Gastrocnemius medialis (tissue), 4 donors: ENCODE measurements at regions not wholly inside any gene's neighbourhood (a gene's known extent, or its start where the extent isn't known, plus 50 kb on each side); places are given as distances from the start of the nearest gene placed in this dataset.

ENCODE experiments used
- ATAC-seq, 2 donors: fragments of 150-250 bp; one replicate each; pipeline ENCODE4 v1.9.1; 2016
- DNase-seq, 2 donors: peaks; one replicate each; pipeline ENCODE4 v3.0.0-alpha.2; 2019
- H3K27ac ChIP-seq, 4 donors: fragments of 200-600 bp; sonication (generic); 1 replicate in 1 of 4; 2 replicates in 3 of 4; pipeline ENCODE4 v1.5.1; 2016 to 2018; ENCODE audit warnings: mild to moderate bottlenecking in 2 of 4, moderate library complexity in 1 of 4
- H3K27me3 ChIP-seq, 3 donors: fragments of 200-600 bp; sonication (generic) in 2 of 3; 1 replicate in 1 of 3; 2 replicates in 2 of 3; pipeline versions ENCODE4 v1.5.1 to v1.6.0; 2016 to 2019; ENCODE audit warnings: mild to moderate bottlenecking in 1 of 3, moderate library complexity in 1 of 3
- H3K36me3 ChIP-seq, 2 donors: fragments of 200-600 bp; sonication (generic) in 1 of 2; one replicate each; pipeline ENCODE4 v1.5.1; 2017 to 2018
- H3K4me1 ChIP-seq, 2 donors: fragments of 200-600 bp; sonication (generic) in 1 of 2; one replicate each; pipeline ENCODE4 v1.5.1; 2016 to 2017; ENCODE audit warnings: mild to moderate bottlenecking in 2 of 2
- H3K4me3 ChIP-seq, 4 donors: fragments of 200-600 bp; sonication (generic) in 3 of 4; 1 replicate in 1 of 4; 2 replicates in 3 of 4; pipeline ENCODE4 v1.5.1; 2016 to 2019; ENCODE audit warnings: mild to moderate bottlenecking in 2 of 4
- H3K9me3 ChIP-seq, 3 donors: fragments of 200-600 bp; sonication (generic) in 2 of 3; 1 replicate in 1 of 3; 2 replicates in 2 of 3; pipeline ENCODE4 v1.5.1; 2016 to 2019
- POLR2A ChIP-seq, 2 donors: fragments of 450-650 bp; IDR thresholded peaks; one replicate each; pipeline ENCODE4 v1.6.1; 2017; ENCODE audit warnings: antibody characterized with exemption in 2 of 2, mild to moderate bottlenecking in 2 of 2, moderate library complexity in 2 of 2
- in situ Hi-C, 4 donors: fragments of 200-750 bp; cut with MboI; loops; one replicate each; pipeline versions ENCODE4 v1.15.0 to v1.8.0; 2017; ENCODE audit warnings: low sequenced_read_pairs in 4 of 4
- intact Hi-C: fragments of 100-400 bp; cut with DNase I; formaldehyde crosslinking; loops from one replicate; pipeline ENCODE4 v1.15.1; 2023; ENCODE audit warnings: low total_unique reads
- TF ChIP-seq, protein P1 (sequence below), 5 experiments: fragments of 450-650 bp in 3 of 5; fragments of 200-600 bp in 2 of 5; sonication (generic) in 2 of 5; IDR thresholded peaks in 4 of 5; conservative IDR thresholded peaks in 1 of 5; 1 replicate in 4 of 5; 2 replicates in 1 of 5; pipeline ENCODE4 v1.5.1; 2016 to 2019; ENCODE audit warnings: antibody characterized with exemption in 5 of 5, mild to moderate bottlenecking in 3 of 5, moderate library complexity in 3 of 5

DNA sequence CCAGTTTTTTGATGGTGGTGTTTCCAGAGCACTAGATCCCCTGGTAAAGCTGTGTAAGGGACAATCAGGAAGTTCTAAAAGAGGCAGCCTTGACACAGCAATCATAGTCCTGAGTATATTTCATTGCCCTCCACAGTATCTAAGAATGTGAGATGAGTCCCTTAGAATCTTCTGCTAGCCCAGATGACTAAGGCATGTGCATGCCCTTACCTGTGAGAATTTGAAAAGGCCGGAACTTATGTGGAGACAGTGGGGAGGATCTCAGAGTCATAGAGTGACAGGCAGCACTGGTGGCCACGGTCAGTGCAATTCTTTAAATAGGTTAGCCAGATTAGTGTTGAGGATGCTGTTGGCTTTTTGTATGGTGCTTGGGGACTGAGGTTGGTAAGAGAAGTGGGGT, 361.4 kb upstream of the VSTM2A start:
- no peaks in the 10 kb centered on the region for H3K27me3 ChIP-seq
- no peak overlapping the region for H3K4me3 ChIP-seq
- intact Hi-C loops (no loop called here), in situ Hi-C loops (no loop called here)
- no peak overlapping the region for H3K27ac ChIP-seq
- no peaks in the 10 kb centered on the region for H3K36me3 ChIP-seq
- TF ChIP-seq, protein P1, sequence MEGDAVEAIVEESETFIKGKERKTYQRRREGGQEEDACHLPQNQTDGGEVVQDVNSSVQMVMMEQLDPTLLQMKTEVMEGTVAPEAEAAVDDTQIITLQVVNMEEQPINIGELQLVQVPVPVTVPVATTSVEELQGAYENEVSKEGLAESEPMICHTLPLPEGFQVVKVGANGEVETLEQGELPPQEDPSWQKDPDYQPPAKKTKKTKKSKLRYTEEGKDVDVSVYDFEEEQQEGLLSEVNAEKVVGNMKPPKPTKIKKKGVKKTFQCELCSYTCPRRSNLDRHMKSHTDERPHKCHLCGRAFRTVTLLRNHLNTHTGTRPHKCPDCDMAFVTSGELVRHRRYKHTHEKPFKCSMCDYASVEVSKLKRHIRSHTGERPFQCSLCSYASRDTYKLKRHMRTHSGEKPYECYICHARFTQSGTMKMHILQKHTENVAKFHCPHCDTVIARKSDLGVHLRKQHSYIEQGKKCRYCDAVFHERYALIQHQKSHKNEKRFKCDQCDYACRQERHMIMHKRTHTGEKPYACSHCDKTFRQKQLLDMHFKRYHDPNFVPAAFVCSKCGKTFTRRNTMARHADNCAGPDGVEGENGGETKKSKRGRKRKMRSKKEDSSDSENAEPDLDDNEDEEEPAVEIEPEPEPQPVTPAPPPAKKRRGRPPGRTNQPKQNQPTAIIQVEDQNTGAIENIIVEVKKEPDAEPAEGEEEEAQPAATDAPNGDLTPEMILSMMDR (IDR thresholded peaks at IDR 0.05 in 4 of 5, conservative IDR thresholded peaks at IDR 0.05 in 1 of 5): no peak
- TF ChIP-seq POLR2A (IDR thresholded peaks at IDR 0.05): no peak
- no peaks in the 10 kb centered on the region for H3K9me3 ChIP-seq
- no peak for ATAC-seq
- no peak for DNase-seq
- no peaks in the 10 kb centered on the region for H3K4me1 ChIP-seq

DNA sequence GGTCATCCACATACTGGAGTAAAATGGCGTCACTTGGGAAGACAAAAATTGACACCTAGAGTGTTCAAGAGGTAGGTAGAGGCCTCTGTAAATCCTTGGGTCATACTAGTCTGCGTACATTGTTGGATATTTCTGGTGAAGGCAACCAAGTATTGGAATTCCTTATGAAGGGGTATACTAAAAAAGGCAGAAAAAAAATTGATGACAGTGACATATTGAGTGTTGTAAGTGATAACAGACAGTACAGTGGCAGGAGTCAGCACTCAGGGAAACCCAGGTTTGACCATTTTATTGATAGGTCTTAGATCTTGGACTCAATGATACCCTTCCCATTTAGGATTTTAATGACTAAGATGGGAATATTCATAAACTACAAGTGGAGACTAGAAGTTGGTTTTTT, 359.1 kb upstream of the VSTM2A start:
- in situ Hi-C loops (no loop called here), intact Hi-C loops (no loop called here)
- H3K9me3 ChIP-seq: no peaks in the 10 kb centered on the region
- no peaks in the 10 kb centered on the region for H3K36me3 ChIP-seq
- H3K27me3 ChIP-seq: no peaks in the 10 kb centered on the region
- no peak overlapping the region for H3K4me3 ChIP-seq
- H3K27ac ChIP-seq: no peak overlapping the region
- no peak for TF ChIP-seq POLR2A (IDR thresholded peaks at IDR 0.05)
- TF ChIP-seq, protein P1 (IDR thresholded peaks at IDR 0.05 in 4 of 5, conservative IDR thresholded peaks at IDR 0.05 in 1 of 5): no peak
- DNase-seq (no peak), ATAC-seq (no peak)
- H3K4me1 ChIP-seq: no peaks in the 10 kb centered on the region

DNA sequence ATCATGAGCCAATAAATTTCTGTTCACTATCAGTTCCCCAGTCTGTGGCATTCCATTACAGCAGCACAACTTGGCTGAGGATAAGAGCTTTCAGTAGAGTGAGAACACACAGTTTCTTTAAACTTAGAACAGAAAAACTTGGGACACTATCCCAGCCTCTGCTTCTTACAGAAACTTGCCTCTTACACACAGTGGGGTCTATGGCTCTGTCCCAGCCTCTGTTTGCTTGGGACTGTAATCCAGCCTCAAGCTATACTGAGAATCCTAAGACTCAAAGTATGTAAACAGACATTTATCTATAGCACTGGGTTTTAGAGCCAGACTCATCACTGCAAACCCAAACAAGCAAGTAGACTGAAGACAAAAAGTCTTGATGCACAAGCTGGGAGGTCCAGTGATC, 355.8 kb upstream of the VSTM2A start:
- H3K27me3 ChIP-seq: no peaks in the 10 kb centered on the region
- ATAC-seq (no peak), DNase-seq (no peak)
- intact Hi-C loops: no loop called here
- no peaks in the 10 kb centered on the region for H3K9me3 ChIP-seq
- H3K27ac ChIP-seq: no peak overlapping the region
- in situ Hi-C loops: no loop called here
- H3K4me3 ChIP-seq: no peak overlapping the region
- no peak for TF ChIP-seq POLR2A (IDR thresholded peaks at IDR 0.05)
- TF ChIP-seq, protein P1 (IDR thresholded peaks at IDR 0.05 in 4 of 5, conservative IDR thresholded peaks at IDR 0.05 in 1 of 5): no peak
- no peaks in the 10 kb centered on the region for H3K36me3 ChIP-seq
- H3K4me1 ChIP-seq: no peaks in the 10 kb centered on the region

DNA sequence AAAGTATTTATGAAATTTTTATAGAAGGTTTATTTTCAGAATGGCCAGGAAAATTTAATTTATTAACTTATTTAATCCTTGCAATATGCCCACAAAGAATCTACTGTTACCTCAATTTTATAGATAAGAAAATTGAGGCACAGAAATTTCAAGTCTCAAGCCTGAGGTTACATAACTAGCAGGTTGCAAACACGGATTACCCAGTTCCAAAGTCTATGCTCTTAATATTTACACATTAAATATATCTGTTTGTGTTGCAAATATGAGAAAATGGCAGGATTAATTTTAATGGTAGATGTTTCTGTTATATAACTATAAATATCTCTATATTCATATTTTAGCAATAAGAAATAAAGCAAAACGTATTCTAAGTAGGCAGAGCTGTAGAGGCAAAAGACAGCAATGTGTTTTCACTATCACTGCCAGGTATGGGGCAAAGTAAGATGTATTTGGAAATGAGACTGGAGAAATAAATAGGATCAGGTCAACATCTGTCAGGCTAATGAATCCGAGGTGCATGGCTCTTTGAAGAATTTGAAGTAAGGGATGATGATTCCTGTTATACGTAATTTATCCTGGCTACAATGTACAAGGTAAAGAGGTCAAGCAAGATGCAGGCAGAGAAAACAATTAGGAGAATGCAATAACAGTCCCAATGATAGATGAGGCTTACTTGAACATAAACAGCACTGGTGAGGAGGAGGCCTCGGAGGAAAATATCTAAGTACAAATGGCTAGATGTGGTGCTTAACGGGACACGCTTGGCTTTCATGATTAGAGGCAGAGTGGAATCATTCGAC, 354.1 kb upstream of the VSTM2A start:
- intact Hi-C loops: no loop called here
- H3K4me3 ChIP-seq: no peak overlapping the region
- no peaks in the 10 kb centered on the region for H3K36me3 ChIP-seq
- H3K9me3 ChIP-seq: no peaks in the 10 kb centered on the region
- ATAC-seq (no peak), DNase-seq (no peak)
- H3K27me3 ChIP-seq: no peaks in the 10 kb centered on the region
- TF ChIP-seq POLR2A (IDR thresholded peaks at IDR 0.05): no peak
- TF ChIP-seq, protein P1 (IDR thresholded peaks at IDR 0.05 in 4 of 5, conservative IDR thresholded peaks at IDR 0.05 in 1 of 5): no peak
- no peaks in the 10 kb centered on the region for H3K4me1 ChIP-seq
- in situ Hi-C loops: no loop called here
- no peak overlapping the region for H3K27ac ChIP-seq

DNA sequence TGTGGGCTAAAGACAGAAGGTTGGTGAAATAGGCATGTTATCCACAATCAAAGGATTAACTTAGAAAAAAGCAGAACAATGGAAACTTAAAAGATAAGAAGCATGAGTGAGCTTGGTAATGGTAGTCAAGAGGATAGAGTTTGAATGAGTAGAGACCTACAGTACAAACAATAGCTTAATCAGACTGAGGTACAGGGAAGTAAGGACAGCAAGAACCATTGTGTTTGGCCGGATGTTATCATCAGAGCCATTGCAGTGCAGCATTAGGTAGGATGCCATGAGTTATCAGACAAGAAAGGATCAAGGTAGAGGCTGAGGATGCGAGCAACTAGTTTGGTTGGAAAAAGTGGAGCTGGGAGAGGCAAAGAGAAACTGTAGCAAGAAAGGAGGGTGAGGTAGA, 353.3 kb upstream of the VSTM2A start:
- intact Hi-C loops (no loop called here), in situ Hi-C loops (no loop called here)
- Histone ChIP-seq H3K4me3 (no peak overlapping the region), H3K27ac (no peak overlapping the region), H3K4me1 (no peaks in the 10 kb centered on the region), H3K9me3 (no peaks in the 10 kb centered on the region), H3K36me3 (no peaks in the 10 kb centered on the region), H3K27me3 (no peaks in the 10 kb centered on the region)
- ATAC-seq (no peak), DNase-seq (no peak)
- no peak for TF ChIP-seq POLR2A (IDR thresholded peaks at IDR 0.05)
- TF ChIP-seq, protein P1 (IDR thresholded peaks at IDR 0.05 in 4 of 5, conservative IDR thresholded peaks at IDR 0.05 in 1 of 5): no peak
